ENCODE measurements at regions not wholly inside any gene's neighbourhood (a gene's known extent, or its start where the extent isn't known, plus 50 kb on each side); places are given as distances from the start of the nearest gene placed in this dataset.
"Not testable (repeated sequence)": the region's sequence is repeated elsewhere in the genome, so short reads cannot be mapped to it uniquely, and the experiment has no call there.

GRCh38 chr2:83993873-83994632 lies 465.0 kb downstream of the SUCLG1 start:
- TF ChIP-seq, protein P1, sequence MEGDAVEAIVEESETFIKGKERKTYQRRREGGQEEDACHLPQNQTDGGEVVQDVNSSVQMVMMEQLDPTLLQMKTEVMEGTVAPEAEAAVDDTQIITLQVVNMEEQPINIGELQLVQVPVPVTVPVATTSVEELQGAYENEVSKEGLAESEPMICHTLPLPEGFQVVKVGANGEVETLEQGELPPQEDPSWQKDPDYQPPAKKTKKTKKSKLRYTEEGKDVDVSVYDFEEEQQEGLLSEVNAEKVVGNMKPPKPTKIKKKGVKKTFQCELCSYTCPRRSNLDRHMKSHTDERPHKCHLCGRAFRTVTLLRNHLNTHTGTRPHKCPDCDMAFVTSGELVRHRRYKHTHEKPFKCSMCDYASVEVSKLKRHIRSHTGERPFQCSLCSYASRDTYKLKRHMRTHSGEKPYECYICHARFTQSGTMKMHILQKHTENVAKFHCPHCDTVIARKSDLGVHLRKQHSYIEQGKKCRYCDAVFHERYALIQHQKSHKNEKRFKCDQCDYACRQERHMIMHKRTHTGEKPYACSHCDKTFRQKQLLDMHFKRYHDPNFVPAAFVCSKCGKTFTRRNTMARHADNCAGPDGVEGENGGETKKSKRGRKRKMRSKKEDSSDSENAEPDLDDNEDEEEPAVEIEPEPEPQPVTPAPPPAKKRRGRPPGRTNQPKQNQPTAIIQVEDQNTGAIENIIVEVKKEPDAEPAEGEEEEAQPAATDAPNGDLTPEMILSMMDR (IDR thresholded peaks at IDR 0.05), result no peak
- CTCF ChIA-PET, result interaction anchor here (0.7 kb wide), 1 partner anchor 764 kb away, joined by 3 read pairs; no protein-coding TSS in a partner anchor
- Mint-ChIP-seq H3K27me3 (peaks cover 11% of the 10 kb centered on the region), H3K4me3 (no peak overlapping the region), H3K4me1 (ENCODE audit: low read depth) (no peaks in the 10 kb centered on the region), H3K27ac (no peak overlapping the region), H3K9me3 (peaks cover 5% of the 10 kb centered on the region), H3K36me3 (ENCODE audit: low read depth) (no peaks in the 10 kb centered on the region)
- DNase-seq (no peak), ATAC-seq (no peak)
- POLR2A ChIA-PET, result no interaction called here
- intact Hi-C loops (cut with micrococcal nuclease), result no loop called here

- ChIA-PET CTCF (no interaction called here), POLR2A (no interaction called here)
- Mint-ChIP-seq H3K4me3 (no peak overlapping the region), H3K36me3 (ENCODE audit: low read depth) (no peaks in the 10 kb centered on the region), H3K27ac (no peak overlapping the region), H3K27me3 (peaks cover 5% of the 10 kb centered on the region), H3K9me3 (peaks cover 5% of the 10 kb centered on the region), H3K4me1 (ENCODE audit: low read depth) (no peaks in the 10 kb centered on the region)
- ATAC-seq (no peak), DNase-seq (no peak)
- intact Hi-C loops (cut with micrococcal nuclease), result no loop called here
- TF ChIP-seq, protein P1 (IDR thresholded peaks at IDR 0.05), result no peak
Measured at GRCh38 chr2:83991992-83992391, 467.1 kb downstream of the SUCLG1 start.

- no peaks in the 10 kb centered on the region for H3K36me3 Mint-ChIP-seq (ENCODE audit: low read depth)
- no peak for DNase-seq
- CTCF ChIA-PET, result interaction anchor here (1.1 kb wide), 1 partner anchor 9 kb away, joined by 3 read pairs; no protein-coding TSS in a partner anchor
- H3K27ac Mint-ChIP-seq, result no peak overlapping the region
- no peak overlapping the region for H3K4me3 Mint-ChIP-seq
- intact Hi-C loops (cut with micrococcal nuclease), result no loop called here
- H3K4me1 Mint-ChIP-seq (ENCODE audit: low read depth), result no peaks in the 10 kb centered on the region
- peaks cover 5% of the 10 kb centered on the region for H3K27me3 Mint-ChIP-seq
- no peak for ATAC-seq
- peaks cover 5% of the 10 kb centered on the region for H3K9me3 Mint-ChIP-seq
- POLR2A ChIA-PET, result no interaction called here
- TF ChIP-seq, protein P1 (IDR thresholded peaks at IDR 0.05), result no peak
Measured at GRCh38 chr2:83990636-83991035, 468.4 kb downstream of the SUCLG1 start.

- H3K4me1 Mint-ChIP-seq (ENCODE audit: low read depth); POLR2A ChIA-PET; H3K36me3 Mint-ChIP-seq (ENCODE audit: low read depth); intact Hi-C loops (cut with micrococcal nuclease); H3K27me3 Mint-ChIP-seq; DNase-seq; H3K27ac Mint-ChIP-seq; H3K4me3 Mint-ChIP-seq; CTCF ChIA-PET; H3K9me3 Mint-ChIP-seq; ATAC-seq: not testable (repeated sequence)
Measured at GRCh38 chr2:83976628-83977027, 482.5 kb downstream of the SUCLG1 start.

- peaks cover 6% of the 10 kb centered on the region for H3K27me3 Mint-ChIP-seq
- no peak overlapping the region for H3K4me3 Mint-ChIP-seq
- intact Hi-C loops (cut with micrococcal nuclease), result no loop called here
- no peaks in the 10 kb centered on the region for H3K4me1 Mint-ChIP-seq (ENCODE audit: low read depth)
- DNase-seq, result no peak
- peaks cover 2% of the 10 kb centered on the region for H3K9me3 Mint-ChIP-seq
- POLR2A ChIA-PET, result no interaction called here
- no peak for ATAC-seq
- TF ChIP-seq, protein P1 (IDR thresholded peaks at IDR 0.05), result no peak
- H3K27ac Mint-ChIP-seq, result no peak overlapping the region
- CTCF ChIA-PET, result no interaction called here
- no peaks in the 10 kb centered on the region for H3K36me3 Mint-ChIP-seq (ENCODE audit: low read depth)
Measured at GRCh38 chr2:83972128-83972527, 487.0 kb downstream of the SUCLG1 start.

Data from activated CD8-positive, alpha-beta T cell treated with anti-CD3 and anti-CD28 coated beads for 36 hours (primary cell).